IMR-90 (cell line): ENCODE measurements at regions not wholly inside any gene's neighbourhood (a gene's known extent, or its start where the extent isn't known, plus 50 kb on each side); places are given as distances from the start of the nearest gene placed in this dataset.

Source experiments
- ATAC-seq: fragments of 200-7000 bp; cut with Tn5 transposase; 2 replicates; pipeline ENCODE4 v1.9.1; 2020; ENCODE audit warnings: low read depth, mild to moderate bottlenecking, moderate library complexity
- BruUV-seq: library from RNA; stranded (reverse); fragments of 400-500 nt; replicated peaks from 2 replicates; lab custom pipeline; 2021; lab: Mats Ljungman, UMichigan
- CTCF ChIA-PET: fragments of 300-600 bp; formaldehyde crosslinking; extraction: SDS; loops from one replicate; lab custom pipeline; 2021; ENCODE audit warnings: antibody characterized with exemption; lab: Yijun Ruan, JAX
- POLR2A ChIA-PET: fragments of 300-600 bp; sonication (Branson Sonifier 250); formaldehyde crosslinking; loops from one replicate; lab custom pipeline; 2022; ENCODE audit warnings: antibody characterized with exemption; ENCODE audit not compliant: unreplicated experiment; lab: Charles Lee
- DNase-seq: peaks from one replicate; pipeline ENCODE4 v3.0.0; 2013
- H2AFZ ChIP-seq: replicated peaks from 2 replicates; pipeline ENCODE3; 2013; ENCODE audit warnings: low read length, mild to moderate bottlenecking; ENCODE audit not compliant: poor library complexity
- H2AK5ac ChIP-seq: 2 replicates; pipeline ENCODE4 v1.6.1; 2013; ENCODE audit warnings: low read depth, low read length, inconsistent platforms
- H2AK9ac ChIP-seq: replicated peaks from 2 replicates; pipeline ENCODE3; 2013; ENCODE audit warnings: mild to moderate bottlenecking, low read depth, low read length, moderate library complexity; ENCODE audit not compliant: poor library complexity
- H2BK120ac ChIP-seq: 2 replicates; pipeline ENCODE4 v1.6.1; 2013; ENCODE audit warnings: low read depth, low read length, inconsistent platforms
- H2BK15ac ChIP-seq: 3 replicates; pipeline ENCODE4 v1.6.1; 2013; ENCODE audit warnings: low read depth, low read length, inconsistent platforms
- H2BK20ac ChIP-seq: 2 replicates; pipeline ENCODE4 v1.6.1; 2013; ENCODE audit warnings: low read depth, mild to moderate bottlenecking, inconsistent platforms, low read length, moderate library complexity
- H2BK5ac ChIP-seq: 2 replicates; pipeline ENCODE4 v1.6.1; 2013; ENCODE audit warnings: mild to moderate bottlenecking, low read depth, low read length, inconsistent platforms; ENCODE audit not compliant: poor library complexity, severe bottlenecking
- H3K14ac ChIP-seq: replicated peaks from 2 replicates; pipeline ENCODE4 v1.6.1; 2013; ENCODE audit warnings: low read depth, low read length, inconsistent platforms
- H3K18ac ChIP-seq: 2 replicates; pipeline ENCODE4 v1.6.1; 2013; ENCODE audit warnings: low read depth, low read length, control low read depth
- H3K23ac ChIP-seq: 2 replicates; pipeline ENCODE4 v1.6.1; 2013; ENCODE audit warnings: low read depth, low read length, inconsistent platforms
- H3K27ac ChIP-seq: 2 replicates; pipeline ENCODE4 v1.5.1; 2013; ENCODE audit warnings: mild to moderate bottlenecking, control low read depth, low read length; ENCODE audit not compliant: insufficient read depth
- H3K27me3 ChIP-seq: 2 replicates; pipeline ENCODE4 v1.6.1; 2013; ENCODE audit warnings: low read length; ENCODE audit not compliant: control insufficient read depth, insufficient read depth
- H3K36me3 ChIP-seq: 2 replicates; pipeline ENCODE4 v1.6.1; 2013; ENCODE audit warnings: low read length, mixed read lengths; ENCODE audit not compliant: control insufficient read depth, insufficient read depth
- H3K4ac ChIP-seq: 2 replicates; pipeline ENCODE4 v1.6.1; 2013; ENCODE audit warnings: low read depth, low read length, inconsistent platforms
- H3K4me1 ChIP-seq: 2 replicates; pipeline ENCODE4 v1.6.1; 2013; ENCODE audit warnings: low read length, mixed read lengths; ENCODE audit not compliant: control insufficient read depth, insufficient read depth
- H3K4me2 ChIP-seq: 2 replicates; pipeline ENCODE4 v1.6.1; 2013; ENCODE audit warnings: low read depth, mild to moderate bottlenecking, control low read depth, low read length, moderate library complexity
- H3K4me3 ChIP-seq: 2 replicates; pipeline ENCODE4 v1.5.1; 2013; ENCODE audit warnings: low read depth, mild to moderate bottlenecking, control low read depth, low read length, moderate library complexity; ENCODE audit not compliant: insufficient read depth
- H3K56ac ChIP-seq: 2 replicates; pipeline ENCODE4 v1.6.1; 2013; ENCODE audit warnings: low read length, inconsistent platforms; ENCODE audit not compliant: insufficient read depth; ENCODE audit errors: extremely low read depth
- H3K79me1 ChIP-seq, 2 experiments: 2 replicates each; pipeline ENCODE4 v1.6.1; 2013; ENCODE audit warnings: low read length in 2 of 2, inconsistent platforms in 1 of 2, low read depth in 1 of 2
- H3K9ac ChIP-seq: 2 replicates; pipeline ENCODE4 v1.6.1; 2013; ENCODE audit warnings: low read depth, low read length, control low read depth
- H3K9me1 ChIP-seq: 2 replicates; pipeline ENCODE4 v1.6.1; 2013; ENCODE audit warnings: low read length, inconsistent platforms; ENCODE audit not compliant: insufficient read depth
- H3K9me3 ChIP-seq: 2 replicates; pipeline ENCODE4 v1.6.1; 2013; ENCODE audit warnings: low read length; ENCODE audit not compliant: control insufficient read depth, insufficient read depth
- H4K20me1 ChIP-seq: 2 replicates; pipeline ENCODE4 v1.6.1; 2013; ENCODE audit warnings: low read length, inconsistent platforms; ENCODE audit not compliant: insufficient read depth
- H4K5ac ChIP-seq: 2 replicates; pipeline ENCODE4 v1.6.1; 2013; ENCODE audit warnings: mild to moderate bottlenecking, low read depth, low read length, control low read depth
- H4K8ac ChIP-seq, 2 experiments: 2 replicates each; pipeline ENCODE4 v1.6.1; 2013; ENCODE audit warnings: low read depth in 2 of 2, low read length in 2 of 2, control low read depth in 1 of 2, inconsistent platforms in 1 of 2
- H4K91ac ChIP-seq: 2 replicates; pipeline ENCODE4 v1.6.1; 2013; ENCODE audit warnings: low read depth, low read length, inconsistent platforms; ENCODE audit not compliant: insufficient read depth
- BHLHE40 ChIP-seq: fragments of 150-350 bp; IDR thresholded peaks from 2 replicates; pipeline ENCODE4 v1.6.1; 2016; ENCODE audit warnings: mild to moderate bottlenecking, low read depth, low read length
- CTCF ChIP-seq: conservative IDR thresholded peaks from 2 replicates; pipeline ENCODE4 v1.5.1; 2012; ENCODE audit warnings: mild to moderate bottlenecking, low read depth, low read length, improper control_type of control experiment
- FOS ChIP-seq: fragments of 150-350 bp; IDR thresholded peaks from 2 replicates; pipeline ENCODE4 v1.6.1; 2016; ENCODE audit warnings: low read depth, low read length
- MXI1 ChIP-seq: IDR thresholded peaks from 2 replicates; pipeline ENCODE4 v1.6.1; 2012; ENCODE audit warnings: low read depth, mild to moderate bottlenecking, low read length, moderate library complexity, borderline replicate concordance
- RAD21 ChIP-seq: IDR thresholded peaks from 2 replicates; pipeline ENCODE4 v1.6.1; 2012; ENCODE audit warnings: low read length, improper control_type of control experiment
- RFX5 ChIP-seq: IDR thresholded peaks from 2 replicates; pipeline ENCODE4 v1.8.0; 2012; ENCODE audit warnings: low read depth, mild to moderate bottlenecking, low read length, moderate library complexity
- WGBS, 2 experiments: methylation state at CpG; one replicate each; pipeline versions ENCODE4 v1.1.5 to v1.1.7; 2013; ENCODE audit warnings: missing lambda C conversion rate in 2 of 2; ENCODE audit not compliant: insufficient read length in 1 of 2; ENCODE audit errors: extremely low coverage in 2 of 2; 5-methylcytosine and 5-hydroxymethylcytosine counted together
- dilution Hi-C: fragments of 300-500 bp; cut with HindIII; formaldehyde crosslinking; loops from one replicate; pipeline ENCODE4 v1.14.3; 2018; ENCODE audit warnings: low sequenced_read_pairs; ENCODE audit not compliant: unreplicated experiment
- in situ Hi-C: fragments of 300-500 bp; cut with MboI; formaldehyde crosslinking; loops from 3 replicates; pipeline ENCODE4 v1.14.3; 2019; ENCODE audit warnings: low sequenced_read_pairs, inconsistent platforms, mixed read lengths
- intact Hi-C: fragments of 100-400 bp; cut with micrococcal nuclease; formaldehyde crosslinking; loops from 2 replicates; pipeline ENCODE4 v1.10.0; 2022

- H2AK5ac ChIP-seq = no peak overlapping the region
- BruUV-seq = no TSS peak
- H2BK15ac ChIP-seq = no peak overlapping the region
- H3K27ac ChIP-seq = no peak overlapping the region
- H3K4ac ChIP-seq = no peak overlapping the region
- no peak overlapping the region for H2BK5ac ChIP-seq
- no peak overlapping the region for H3K56ac ChIP-seq
- no peak overlapping the region for H4K5ac ChIP-seq
- intact Hi-C loops = no loop called here
- DNase-seq (no peak), ATAC-seq (no peak)
- dilution Hi-C loops = no loop called here
- H2BK20ac ChIP-seq = no peak overlapping the region
- TF ChIP-seq CTCF (no peak), RAD21 (no peak), FOS (no peak), RFX5 (no peak), BHLHE40 (no peak), MXI1 (no peak)
- no peaks in the 10 kb centered on the region for H3K9me1 ChIP-seq
- no peak overlapping the region for H3K14ac ChIP-seq
- no peaks in the 10 kb centered on the region for H3K4me1 ChIP-seq
- no peaks in the 10 kb centered on the region for H3K79me1 ChIP-seq
- no peak overlapping the region for H4K8ac ChIP-seq
- H3K18ac ChIP-seq = no peak overlapping the region
- POLR2A ChIA-PET = no interaction called here
- in situ Hi-C loops = no loop called here
- CTCF ChIA-PET = interaction anchor here (0.6 kb wide), 1 partner anchor 8 kb away, joined by 3 read pairs; no protein-coding TSS in a partner anchor
- H3K9me3 ChIP-seq = no peaks in the 10 kb centered on the region
- no peak overlapping the region for H3K23ac ChIP-seq
- H4K20me1 ChIP-seq = no peaks in the 10 kb centered on the region
- no peak overlapping the region for H2AFZ ChIP-seq
- H2BK120ac ChIP-seq = no peak overlapping the region
- H2AK9ac ChIP-seq = no peak overlapping the region
- H3K9ac ChIP-seq = no peak overlapping the region
- H4K91ac ChIP-seq = no peak overlapping the region
- no peak overlapping the region for H3K4me3 ChIP-seq
- H3K27me3 ChIP-seq = no peaks in the 10 kb centered on the region
- no peaks in the 10 kb centered on the region for H3K36me3 ChIP-seq
- H3K4me2 ChIP-seq = no peak overlapping the region
- WGBS, 2 experiments = 65% methylated on average over 2 of the region's 3 CpGs; no CpG with 5 or more reads in 1 of the 2 experiments
These were observed 780.4 kb downstream of the TBL1XR1 start for GRCh38 chr3:176416870-176417269.
